Endothelial cell of umbilical vein (primary cell): ENCODE measurements at regions not wholly inside any gene's neighbourhood (a gene's known extent, or its start where the extent isn't known, plus 50 kb on each side); places are given as distances from the start of the nearest gene placed in this dataset.

Source experiments
- BruUV-seq: library from RNA; stranded (reverse); fragments of 400-500 nt; replicated peaks from 2 replicates; lab custom pipeline; 2021; lab: Mats Ljungman, UMichigan
- CTCF ChIA-PET: fragments of 300-600, 350-600 bp; sonication (Branson Sonifier 250); formaldehyde crosslinking; loops from one replicate; lab custom pipeline; 2021; ENCODE audit warnings: antibody characterized with exemption, inconsistent platforms; lab: Charles Lee
- POLR2A ChIA-PET: fragments of 300-600, 350-600 bp; sonication (Branson Sonifier 250); formaldehyde crosslinking; loops from one replicate; lab custom pipeline; 2021; ENCODE audit warnings: antibody characterized with exemption, inconsistent platforms; lab: Charles Lee
- DNase-seq: peaks from one replicate; pipeline ENCODE4 v3.0.0-alpha.2; 2011; ENCODE audit warnings: low read depth, low spot score
- FAIRE-seq: peaks from 2 replicates; lab custom pipeline; 2011; peaks lifted over from hg19 to GRCh38; lab: Jason Lieb, UNC
- H2AFZ ChIP-seq: 2 replicates; pipeline ENCODE4 v1.6.0; 2012; ENCODE audit warnings: low read depth, low read length, control low read depth, inconsistent platforms
- H3K27ac ChIP-seq: 2 replicates; pipeline ENCODE4 v1.5.1; 2011; ENCODE audit warnings: low read depth, mild to moderate bottlenecking, control low read depth, low read length, moderate library complexity; ENCODE audit not compliant: insufficient read depth
- H3K27me3 ChIP-seq, 2 experiments: 2 replicates each; pipeline versions ENCODE4 v1.6.0 to v1.6.1; 2011; ENCODE audit warnings: low read length in 2 of 2, mixed read lengths in 1 of 2; ENCODE audit not compliant: control insufficient read depth in 2 of 2, insufficient read depth in 2 of 2
- H3K36me3 ChIP-seq, 2 experiments: 2 replicates in 1 of 2; 3 replicates in 1 of 2; pipeline ENCODE4 v1.5.1; 2011; ENCODE audit warnings: low read length in 2 of 2, mild to moderate bottlenecking in 1 of 2, moderate library complexity in 1 of 2; ENCODE audit not compliant: control insufficient read depth in 2 of 2, insufficient read depth in 2 of 2; ENCODE audit errors: extremely low read depth in 1 of 2
- H3K4me1 ChIP-seq: 3 replicates; pipeline ENCODE4 v1.5.1; 2011; ENCODE audit warnings: mild to moderate bottlenecking, low read length; ENCODE audit not compliant: control insufficient read depth, insufficient read depth; ENCODE audit errors: extremely low read depth
- H3K4me2 ChIP-seq: 2 replicates; pipeline ENCODE4 v1.6.1; 2011; ENCODE audit warnings: low read length, control low read depth, mixed read lengths; ENCODE audit not compliant: insufficient read depth
- H3K4me3 ChIP-seq, 3 experiments: fragments of 200-600 bp in 1 of 3; sonication (generic), shearing (Covaris generic) in 1 of 3; replicated peaks in 1 of 3; 2 replicates each; pipeline ENCODE4 v1.5.1; 2011 to 2016; ENCODE audit warnings: control low read depth in 3 of 3, low read length in 3 of 3, mild to moderate bottlenecking in 2 of 3, inconsistent platforms in 1 of 3, low read depth in 1 of 3, moderate library complexity in 1 of 3; ENCODE audit not compliant: insufficient read depth in 1 of 3
- H3K79me2 ChIP-seq: 2 replicates; pipeline ENCODE4 v1.6.0; 2012; ENCODE audit warnings: low read length, inconsistent platforms; ENCODE audit not compliant: control insufficient read depth, insufficient read depth
- H3K9ac ChIP-seq: replicated peaks from 2 replicates; pipeline ENCODE3; 2011; ENCODE audit warnings: low read length, control low read depth; ENCODE audit not compliant: insufficient read depth; ENCODE audit errors: extremely low read depth
- H3K9me1 ChIP-seq: replicated peaks from 3 replicates; pipeline ENCODE4 v1.6.0; 2011; ENCODE audit warnings: mild to moderate bottlenecking, low read length; ENCODE audit not compliant: control insufficient read depth, insufficient read depth; ENCODE audit errors: extremely low read depth
- H3K9me3 ChIP-seq: replicated peaks from 2 replicates; pipeline ENCODE4 v1.5.1; 2012; ENCODE audit warnings: low read length, inconsistent platforms; ENCODE audit not compliant: control insufficient read depth, insufficient read depth
- H4K20me1 ChIP-seq: replicated peaks from 2 replicates; pipeline ENCODE3; 2011; ENCODE audit warnings: mild to moderate bottlenecking, low read length; ENCODE audit not compliant: control insufficient read depth, insufficient read depth; ENCODE audit errors: extremely low read depth
- EZH2 ChIP-seq: IDR thresholded peaks from 2 replicates; pipeline ENCODE4 v1.6.1; 2012; ENCODE audit warnings: borderline replicate concordance, low read depth, mild to moderate bottlenecking, moderate library complexity, low read length, inconsistent platforms; ENCODE audit not compliant: severe bottlenecking
- FOS ChIP-seq: IDR thresholded peaks from 2 replicates; pipeline ENCODE4 v1.6.1; 2011; ENCODE audit warnings: mild to moderate bottlenecking, low read length, moderate library complexity, borderline replicate concordance; ENCODE audit not compliant: insufficient read depth
- GATA2 ChIP-seq: IDR thresholded peaks from 2 replicates; pipeline ENCODE4 v1.7.0; 2011; ENCODE audit warnings: low read depth, mild to moderate bottlenecking, moderate library complexity, mixed read lengths, low read length; ENCODE audit not compliant: insufficient read length, insufficient read depth
- JUN ChIP-seq: IDR thresholded peaks from 2 replicates; pipeline ENCODE4 v1.6.1; 2011; ENCODE audit warnings: borderline replicate concordance, low read depth; ENCODE audit not compliant: insufficient read length, insufficient read depth
- MAX ChIP-seq: IDR thresholded peaks from 2 replicates; pipeline ENCODE4 v1.6.1; 2011; ENCODE audit not compliant: insufficient read depth, insufficient read length
- MYC ChIP-seq: IDR thresholded peaks from one replicate; pipeline ENCODE4 v1.6.1; 2011; ENCODE audit warnings: mild to moderate bottlenecking, low read depth, low read length
- POLR2A ChIP-seq: IDR thresholded peaks from 2 replicates; pipeline ENCODE4 v1.6.1; 2012; ENCODE audit warnings: low read depth, mild to moderate bottlenecking, control low read depth, low read length
- POLR2AphosphoS5 ChIP-seq: IDR thresholded peaks from 2 replicates; pipeline ENCODE4 v1.6.1; 2012; ENCODE audit warnings: low read depth, mild to moderate bottlenecking, control low read depth, low read length, moderate library complexity; ENCODE audit not compliant: insufficient read depth
- dilution Hi-C: fragments of 300-500 bp; cut with MboI; formaldehyde crosslinking; loops from one replicate; pipeline ENCODE4 v1.15.0; 2019; ENCODE audit warnings: low sequenced_read_pairs; ENCODE audit not compliant: extremely low pct_ligation_motif_present
- intact Hi-C: fragments of 100-400 bp; cut with micrococcal nuclease; formaldehyde crosslinking; loops from one replicate; pipeline ENCODE4 v1.10.0; 2022
- TF ChIP-seq, protein P1 (sequence below), 2 donors: IDR thresholded peaks; 1 replicate in 1 of 2; 2 replicates in 1 of 2; pipeline ENCODE4 v1.5.1; 2011; ENCODE audit warnings: low read length in 2 of 2, mild to moderate bottlenecking in 2 of 2, moderate library complexity in 2 of 2, control low read depth in 1 of 2, inconsistent platforms in 1 of 2, low read depth in 1 of 2; ENCODE audit not compliant: insufficient read depth in 1 of 2; ENCODE audit errors: extremely low read depth in 1 of 2

DNA sequence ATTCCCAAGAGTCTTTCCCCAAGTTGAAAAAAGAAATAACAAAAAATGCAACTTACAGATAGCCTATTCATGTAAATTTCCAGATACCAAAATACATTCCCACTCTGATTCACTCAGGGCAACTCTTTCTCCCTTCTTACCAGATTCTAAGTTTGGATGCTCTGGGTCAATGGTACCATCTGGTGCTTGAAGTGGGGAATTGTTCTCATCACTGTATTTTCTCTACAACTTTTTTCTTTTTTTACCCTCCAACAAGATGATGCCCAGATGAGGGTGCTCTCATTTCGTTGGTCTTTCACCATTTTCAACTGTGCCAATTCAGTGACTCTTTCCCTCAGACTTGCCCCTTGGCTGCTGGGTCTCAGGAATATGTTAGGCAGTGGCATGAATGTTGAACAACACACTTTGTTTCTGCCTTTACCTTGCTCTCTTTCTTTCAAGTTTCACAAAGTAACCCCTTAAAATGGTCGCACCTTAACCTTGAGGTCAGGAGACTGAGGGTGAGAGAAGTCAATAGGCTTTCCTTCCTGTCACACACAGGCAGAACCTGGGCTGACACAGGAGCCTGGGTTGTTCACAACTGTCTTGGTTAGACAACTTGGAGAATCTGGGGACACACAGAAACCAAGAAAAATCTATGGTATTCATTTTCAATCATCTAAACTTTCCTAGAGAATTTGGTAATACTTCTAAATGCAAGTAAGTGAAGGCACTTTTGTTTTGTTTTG, 330.7 kb upstream of the SLCO3A1 start:
- no peak for DNase-seq
- Histone ChIP-seq H3K4me2 (no peak overlapping the region), H3K9ac (no peak overlapping the region), H3K27ac (no peak overlapping the region), H3K79me2 (no peaks in the 10 kb centered on the region), H3K36me3 (no peaks in the 10 kb centered on the region), H4K20me1 (no peaks in the 10 kb centered on the region), H2AFZ (no peak overlapping the region), H3K9me3 (peaks cover 2% of the 10 kb centered on the region), H3K4me3 (no peak overlapping the region), H3K4me1 (no peaks in the 10 kb centered on the region), H3K27me3 (no peaks in the 10 kb centered on the region), H3K9me1 (no peaks in the 10 kb centered on the region)
- no peak for FAIRE-seq
- intact Hi-C loops (no loop called here), dilution Hi-C loops (no loop called here)
- no peak for TF ChIP-seq POLR2AphosphoS5
- TF ChIP-seq, protein P1, sequence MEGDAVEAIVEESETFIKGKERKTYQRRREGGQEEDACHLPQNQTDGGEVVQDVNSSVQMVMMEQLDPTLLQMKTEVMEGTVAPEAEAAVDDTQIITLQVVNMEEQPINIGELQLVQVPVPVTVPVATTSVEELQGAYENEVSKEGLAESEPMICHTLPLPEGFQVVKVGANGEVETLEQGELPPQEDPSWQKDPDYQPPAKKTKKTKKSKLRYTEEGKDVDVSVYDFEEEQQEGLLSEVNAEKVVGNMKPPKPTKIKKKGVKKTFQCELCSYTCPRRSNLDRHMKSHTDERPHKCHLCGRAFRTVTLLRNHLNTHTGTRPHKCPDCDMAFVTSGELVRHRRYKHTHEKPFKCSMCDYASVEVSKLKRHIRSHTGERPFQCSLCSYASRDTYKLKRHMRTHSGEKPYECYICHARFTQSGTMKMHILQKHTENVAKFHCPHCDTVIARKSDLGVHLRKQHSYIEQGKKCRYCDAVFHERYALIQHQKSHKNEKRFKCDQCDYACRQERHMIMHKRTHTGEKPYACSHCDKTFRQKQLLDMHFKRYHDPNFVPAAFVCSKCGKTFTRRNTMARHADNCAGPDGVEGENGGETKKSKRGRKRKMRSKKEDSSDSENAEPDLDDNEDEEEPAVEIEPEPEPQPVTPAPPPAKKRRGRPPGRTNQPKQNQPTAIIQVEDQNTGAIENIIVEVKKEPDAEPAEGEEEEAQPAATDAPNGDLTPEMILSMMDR (IDR thresholded peaks at IDR 0.05; ENCODE audit: extremely low read depth in 1 of 2, insufficient read depth in 1 of 2, low read depth in 1 of 2, low read length in 2 of 2), result no peak
- no peak for TF ChIP-seq GATA2
- TF ChIP-seq EZH2, result no peak
- TF ChIP-seq MYC, result no peak
- no peak for TF ChIP-seq POLR2A
- no peak for TF ChIP-seq JUN
- no peak for TF ChIP-seq MAX
- TF ChIP-seq FOS, result no peak
- BruUV-seq, result no TSS peak
- POLR2A ChIA-PET, result no interaction called here
- CTCF ChIA-PET, result no interaction called here
